ENCODE measurements at regions not wholly inside any gene's neighbourhood (a gene's known extent, or its start where the extent isn't known, plus 50 kb on each side); places are given as distances from the start of the nearest gene placed in this dataset.

GRCh38 chr2:10989782-10990181 lies 78.0 kb downstream of the KCNF1 start:
- TF ChIP-seq CTCF (IDR thresholded peaks at IDR 0.05; ENCODE audit: control extremely low read depth in 1 of 3, insufficient read depth in 1 of 3, low read depth in 1 of 3, low read length in 3 of 3) = no peak
- TF ChIP-seq SIN3A (conservative IDR thresholded peaks at IDR 0.05 in 1 of 2, IDR thresholded peaks at IDR 0.05 in 1 of 2; ENCODE audit: low read depth in 1 of 2, low read length in 2 of 2) = no peak
- no peak for TF ChIP-seq JUND (IDR thresholded peaks at IDR 0.05; ENCODE audit: low read length)
- TF ChIP-seq POLR2A (IDR thresholded peaks at IDR 0.05; ENCODE audit: control extremely low read depth in 1 of 2, low read depth in 2 of 2, low read length in 2 of 2) = no peak

Data from H1 (cell line).